D721Med (cell line): ENCODE measurements at regions not wholly inside any gene's neighbourhood (a gene's known extent, or its start where the extent isn't known, plus 50 kb on each side); places are given as distances from the start of the nearest gene placed in this dataset.
"Not testable (repeated sequence)": the region's sequence is repeated elsewhere in the genome, so short reads cannot be mapped to it uniquely, and the experiment has no call there.

Experiments used
- DNase-seq: peaks from one replicate; pipeline ENCODE4 v3.0.0; 2011; ENCODE audit warnings: low spot score; ENCODE audit not compliant: insufficient read length
- FAIRE-seq: peaks from 2 replicates; lab custom pipeline; 2011; peaks lifted over from hg19 to GRCh38; lab: Jason Lieb, UNC
- TF ChIP-seq, protein P1 (sequence below): IDR thresholded peaks from 2 replicates; pipeline ENCODE4 v1.5.1; 2012; ENCODE audit warnings: mild to moderate bottlenecking, control low read depth; ENCODE audit not compliant: insufficient read depth; ENCODE audit errors: missing control alignments

DNA sequence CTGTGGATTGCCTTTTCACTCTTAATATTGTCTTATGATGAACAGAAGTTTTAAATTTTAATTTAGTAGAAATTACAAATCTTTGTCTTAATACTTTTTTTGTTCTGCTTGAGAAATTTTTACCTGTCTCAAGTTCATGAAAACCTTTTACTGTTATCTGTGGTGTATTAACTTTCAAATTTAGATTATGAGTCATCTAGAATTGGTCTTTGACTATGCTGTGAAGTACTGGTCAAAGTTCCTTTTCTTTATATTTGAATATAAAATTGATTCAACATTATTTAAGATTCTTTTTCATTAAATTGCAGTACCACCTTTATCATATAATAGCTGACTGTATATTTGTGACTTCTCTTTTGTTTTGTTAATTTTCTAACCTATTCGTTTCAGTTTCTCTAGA lies 1385.5 kb upstream of the ZEB2 start:
- TF ChIP-seq, protein P1, sequence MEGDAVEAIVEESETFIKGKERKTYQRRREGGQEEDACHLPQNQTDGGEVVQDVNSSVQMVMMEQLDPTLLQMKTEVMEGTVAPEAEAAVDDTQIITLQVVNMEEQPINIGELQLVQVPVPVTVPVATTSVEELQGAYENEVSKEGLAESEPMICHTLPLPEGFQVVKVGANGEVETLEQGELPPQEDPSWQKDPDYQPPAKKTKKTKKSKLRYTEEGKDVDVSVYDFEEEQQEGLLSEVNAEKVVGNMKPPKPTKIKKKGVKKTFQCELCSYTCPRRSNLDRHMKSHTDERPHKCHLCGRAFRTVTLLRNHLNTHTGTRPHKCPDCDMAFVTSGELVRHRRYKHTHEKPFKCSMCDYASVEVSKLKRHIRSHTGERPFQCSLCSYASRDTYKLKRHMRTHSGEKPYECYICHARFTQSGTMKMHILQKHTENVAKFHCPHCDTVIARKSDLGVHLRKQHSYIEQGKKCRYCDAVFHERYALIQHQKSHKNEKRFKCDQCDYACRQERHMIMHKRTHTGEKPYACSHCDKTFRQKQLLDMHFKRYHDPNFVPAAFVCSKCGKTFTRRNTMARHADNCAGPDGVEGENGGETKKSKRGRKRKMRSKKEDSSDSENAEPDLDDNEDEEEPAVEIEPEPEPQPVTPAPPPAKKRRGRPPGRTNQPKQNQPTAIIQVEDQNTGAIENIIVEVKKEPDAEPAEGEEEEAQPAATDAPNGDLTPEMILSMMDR = no peak
- FAIRE-seq = no peak
- DNase-seq = no peak

DNA sequence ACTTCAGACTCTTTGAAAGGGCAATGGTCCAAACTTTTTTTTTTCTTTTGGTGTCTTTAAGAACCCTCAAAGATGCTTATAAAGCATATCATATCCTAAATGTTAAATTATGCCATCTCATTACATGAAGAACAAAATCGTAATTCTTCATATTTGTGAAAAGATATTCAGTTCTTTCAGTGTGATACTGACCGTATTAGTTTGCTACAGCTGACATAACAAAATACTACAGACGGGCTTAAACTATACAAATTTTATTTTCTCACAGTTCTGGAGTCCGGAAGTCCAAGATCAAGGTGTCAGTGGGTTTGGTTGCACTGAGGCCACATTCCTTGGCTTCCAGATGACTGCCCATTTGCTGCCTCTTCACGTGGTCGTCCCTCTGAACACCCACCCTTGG lies 1377.2 kb upstream of the ZEB2 start:
- TF ChIP-seq, protein P1 = no peak
- FAIRE-seq (no peak), DNase-seq (no peak)

DNA sequence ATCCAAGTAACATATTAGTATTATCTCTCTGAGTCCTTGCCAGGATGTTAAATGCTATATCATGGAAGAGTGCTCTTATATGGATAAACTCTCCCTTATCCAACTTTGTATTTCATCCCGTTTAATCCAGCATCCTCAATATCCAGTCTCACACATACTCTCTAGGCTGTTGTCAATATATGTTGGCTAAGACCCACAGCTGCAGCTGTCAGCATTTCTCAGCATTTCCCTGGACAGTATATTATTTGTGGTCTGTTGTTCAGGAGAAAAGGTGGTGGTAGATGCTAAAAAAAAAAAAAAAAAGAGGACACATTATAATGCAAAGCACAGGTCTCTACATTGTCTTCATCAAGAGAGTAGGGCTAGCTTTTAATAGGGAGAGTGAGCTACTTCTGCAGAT lies 1368.0 kb upstream of the ZEB2 start:
- DNase-seq (no peak), FAIRE-seq (no peak)
- TF ChIP-seq, protein P1 = no peak

DNA sequence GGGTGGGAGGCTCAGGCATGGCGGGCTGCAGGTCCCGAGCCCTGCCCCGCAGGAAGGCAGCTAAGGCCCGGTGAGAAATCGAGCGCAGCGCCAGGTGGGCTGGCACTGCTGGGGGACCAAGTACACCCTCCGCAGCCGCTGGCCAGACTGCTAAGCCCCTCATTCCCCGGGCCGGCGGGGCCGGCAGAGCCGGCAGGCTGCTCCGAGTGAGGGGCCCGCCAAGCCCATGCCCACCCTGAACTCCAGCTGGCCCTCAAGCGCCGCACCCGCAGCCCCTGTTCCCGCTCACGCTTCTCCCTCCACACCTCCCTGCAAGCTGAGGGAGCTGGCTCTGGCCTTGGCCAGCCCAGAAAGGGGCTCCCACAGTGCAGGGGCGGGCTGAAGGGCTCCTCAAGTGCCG lies 1361.1 kb upstream of the ZEB2 start:
- not testable (repeated sequence) for FAIRE-seq, DNase-seq

DNA sequence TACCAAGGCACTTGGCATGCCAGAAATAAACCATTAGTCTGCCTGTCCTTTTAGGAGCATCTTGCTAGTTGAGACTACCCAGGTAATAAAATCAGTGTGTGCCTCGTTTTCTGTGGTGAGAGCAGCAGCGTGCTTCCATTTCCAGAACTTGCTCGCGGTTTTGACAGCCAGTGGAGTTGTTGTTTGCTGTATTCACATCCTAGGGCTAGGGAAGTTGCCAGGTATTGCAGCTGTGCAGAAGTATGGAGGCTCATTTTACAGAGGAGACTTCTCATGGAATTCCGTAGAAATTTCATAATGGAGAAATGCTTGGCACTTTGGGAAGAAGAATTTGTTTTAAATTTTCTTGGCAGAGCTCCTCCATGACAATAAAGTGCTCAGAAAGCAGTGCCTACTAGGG lies 1355.1 kb upstream of the ZEB2 start:
- TF ChIP-seq, protein P1 = no peak
- DNase-seq (no peak), FAIRE-seq (no peak)

DNA sequence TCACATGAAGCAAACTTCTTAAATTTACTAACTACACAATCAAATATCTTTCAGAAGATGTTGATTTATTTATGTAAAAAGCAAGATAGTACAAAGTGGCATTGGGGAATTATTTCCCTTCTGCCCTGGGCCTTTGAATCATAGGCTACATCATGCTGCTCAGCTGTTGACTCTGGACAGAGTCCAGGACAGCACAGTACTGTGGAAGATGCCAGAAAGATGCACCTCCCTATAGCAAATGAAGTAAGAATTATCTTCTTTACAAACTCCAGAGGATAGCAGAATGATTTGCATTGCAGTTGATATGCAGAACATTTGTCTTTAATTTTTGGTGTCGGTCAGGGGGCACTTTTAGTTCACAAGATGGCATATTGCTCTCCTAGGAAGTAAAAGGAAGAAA lies 1354.5 kb upstream of the ZEB2 start:
- DNase-seq = no peak
- TF ChIP-seq, protein P1 = no peak
- FAIRE-seq = no peak

DNA sequence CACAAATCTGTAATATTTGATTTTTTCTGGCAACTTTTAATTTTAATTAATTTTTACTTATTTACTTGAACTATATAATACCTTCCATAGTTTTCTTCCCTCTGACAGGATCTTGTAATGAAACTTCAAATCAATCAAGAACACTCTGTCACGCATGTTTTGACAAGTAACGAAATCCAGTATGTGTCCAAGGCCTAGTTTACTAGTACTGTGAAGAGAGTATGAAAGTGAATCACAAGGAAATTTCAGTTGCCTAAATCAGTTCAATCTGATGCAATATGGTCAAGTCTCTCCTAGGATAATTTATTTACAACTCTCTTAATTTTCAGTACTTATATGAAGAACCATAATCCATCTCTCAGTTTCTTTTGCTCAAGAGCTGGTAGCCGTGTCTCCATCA lies 1344.6 kb upstream of the ZEB2 start:
- no peak for FAIRE-seq
- no peak for DNase-seq
- TF ChIP-seq, protein P1 = no peak

DNA sequence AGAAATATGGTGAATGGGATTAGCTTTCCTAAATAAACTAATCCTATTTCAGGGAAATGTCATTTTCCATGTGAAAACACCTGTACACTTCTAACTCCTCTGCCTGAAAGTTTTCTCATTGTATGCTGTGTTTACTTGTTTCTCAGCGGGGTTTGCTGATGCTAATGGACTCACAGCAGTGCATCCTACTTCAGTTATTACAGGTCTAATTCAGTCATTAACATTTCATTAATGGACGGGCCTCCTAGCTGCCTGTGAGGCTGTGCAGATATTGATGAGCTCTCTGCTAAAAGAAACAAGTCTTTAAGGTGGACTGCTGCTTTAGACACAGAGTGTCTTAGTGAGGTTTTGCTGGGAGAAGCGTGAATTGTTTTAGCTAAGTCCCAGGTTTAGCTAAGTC lies 1342.0 kb upstream of the ZEB2 start:
- DNase-seq (no peak), FAIRE-seq (no peak)
- TF ChIP-seq, protein P1 = no peak
